HEK293T (cell line): ENCODE measurements at regions not wholly inside any gene's neighbourhood (a gene's known extent, or its start where the extent isn't known, plus 50 kb on each side); places are given as distances from the start of the nearest gene placed in this dataset.

Experiments used
- ARNT ChIP-seq: fragments of 450-650 bp; IDR thresholded peaks from 2 replicates; pipeline ENCODE4 v1.6.1; 2017; ENCODE audit warnings: mild to moderate bottlenecking
- SP1 ChIP-seq: fragments of 450-650 bp; IDR thresholded peaks from 2 replicates; pipeline ENCODE4 v1.6.1; 2017
- TARDBP ChIP-seq: fragments of 450-650 bp; IDR thresholded peaks from 2 replicates; pipeline ENCODE4 v1.6.1; 2016
- ZNF384 ChIP-seq: fragments of 450-650 bp; IDR thresholded peaks from 2 replicates; pipeline ENCODE4 v1.6.1; 2016

GRCh38 chr16:48960830-48961229 is 320.8 kb downstream of the CBLN1 start:
- TF ChIP-seq ZNF384, result no peak
- TF ChIP-seq TARDBP, result no peak
- TF ChIP-seq ARNT, result no peak
- TF ChIP-seq SP1, result no peak
